Keratinocyte (primary cell): ENCODE measurements at regions not wholly inside any gene's neighbourhood (a gene's known extent, or its start where the extent isn't known, plus 50 kb on each side); places are given as distances from the start of the nearest gene placed in this dataset.

Source experiments
- DNase-seq: peaks from one replicate; pipeline ENCODE4 v3.0.0-alpha.2; 2011; ENCODE audit warnings: low read depth, missing footprints, low spot score
- FAIRE-seq: peaks from 2 replicates; lab custom pipeline; 2011; peaks lifted over from hg19 to GRCh38; lab: Jason Lieb, UNC
- H2AFZ ChIP-seq: 2 replicates; pipeline ENCODE4 v1.6.0; 2012; ENCODE audit warnings: low read length, control low read depth, inconsistent platforms; ENCODE audit not compliant: control insufficient read depth
- H3K27ac ChIP-seq: 2 replicates; pipeline ENCODE4 v1.5.1; 2011; ENCODE audit warnings: low read length; ENCODE audit not compliant: control insufficient read depth, insufficient read depth
- H3K27me3 ChIP-seq: 3 replicates; pipeline ENCODE4 v1.6.0; 2011; ENCODE audit warnings: low read length; ENCODE audit not compliant: control insufficient read depth, insufficient read depth; ENCODE audit errors: extremely low read depth
- H3K36me3 ChIP-seq, 2 experiments: 2 replicates in 1 of 2; 3 replicates in 1 of 2; pipeline ENCODE4 v1.5.1; 2011; ENCODE audit warnings: low read length in 2 of 2, mild to moderate bottlenecking in 1 of 2; ENCODE audit not compliant: control insufficient read depth in 2 of 2, insufficient read depth in 2 of 2; ENCODE audit errors: extremely low read depth in 1 of 2
- H3K4me1 ChIP-seq: 3 replicates; pipeline ENCODE4 v1.5.1; 2011; ENCODE audit warnings: low read length; ENCODE audit not compliant: control insufficient read depth, insufficient read depth; ENCODE audit errors: extremely low read depth
- H3K4me2 ChIP-seq: 3 replicates; pipeline ENCODE4 v1.6.0; 2011; ENCODE audit warnings: low read depth, low read length; ENCODE audit not compliant: control insufficient read depth, insufficient read depth; ENCODE audit errors: extremely low read depth
- H3K4me3 ChIP-seq, 3 experiments: fragments of 200-600 bp in 1 of 3; sonication (generic) in 1 of 3; 2 replicates in 2 of 3; 3 replicates in 1 of 3; pipeline ENCODE4 v1.5.1; 2011 to 2016; ENCODE audit warnings: low read length in 3 of 3, mild to moderate bottlenecking in 3 of 3, control low read depth in 2 of 3, inconsistent platforms in 1 of 3, low read depth in 1 of 3, mixed read lengths in 1 of 3, mixed run types in 1 of 3, moderate library complexity in 1 of 3; ENCODE audit not compliant: control insufficient read depth in 2 of 3, insufficient read depth in 2 of 3; ENCODE audit errors: extremely low read depth in 1 of 3
- H3K79me2 ChIP-seq: 2 replicates; pipeline ENCODE4 v1.6.0; 2012; ENCODE audit warnings: low read length; ENCODE audit not compliant: control insufficient read depth, insufficient read depth
- H3K9ac ChIP-seq: 3 replicates; pipeline ENCODE4 v1.6.0; 2011; ENCODE audit warnings: low read length; ENCODE audit not compliant: control insufficient read depth, insufficient read depth; ENCODE audit errors: extremely low read depth
- H3K9me1 ChIP-seq: 3 replicates; pipeline ENCODE4 v1.6.0; 2011; ENCODE audit warnings: low read length; ENCODE audit not compliant: control insufficient read depth, insufficient read depth; ENCODE audit errors: extremely low read depth
- H3K9me3 ChIP-seq: 2 replicates; pipeline ENCODE4 v1.5.1; 2012; ENCODE audit warnings: low read depth, low read length; ENCODE audit not compliant: control insufficient read depth
- H4K20me1 ChIP-seq: 3 replicates; pipeline ENCODE4 v1.6.0; 2011; ENCODE audit warnings: low read length; ENCODE audit not compliant: control insufficient read depth, insufficient read depth; ENCODE audit errors: extremely low read depth
- CTCF ChIP-seq, 3 experiments: IDR thresholded peaks in 1 of 3; conservative IDR thresholded peaks in 1 of 3; optimal IDR thresholded peaks in 1 of 3; 2 replicates in 2 of 3; 3 replicates in 1 of 3; pipeline versions ENCODE3 to v1.5.1; 2011; ENCODE audit warnings: low read length in 3 of 3, mild to moderate bottlenecking in 3 of 3, moderate library complexity in 2 of 3, control low read depth in 1 of 3, inconsistent platforms in 1 of 3; ENCODE audit not compliant: insufficient read depth in 2 of 3; ENCODE audit errors: extremely low read depth in 1 of 3
- EZH2 ChIP-seq: IDR thresholded peaks from one replicate; pipeline ENCODE4 v1.6.1; 2012; ENCODE audit warnings: inconsistent platforms, mild to moderate bottlenecking, low read length, moderate library complexity
- dilution Hi-C: fragments of 300-500 bp; cut with MboI; formaldehyde crosslinking; loops from one replicate; pipeline ENCODE4 v1.7.0; 2020; ENCODE audit warnings: low sequenced_read_pairs; ENCODE audit not compliant: extremely low pct_ligation_motif_present

- no peak for DNase-seq
- H3K27me3 ChIP-seq: peaks cover 18% of the 10 kb centered on the region
- no peak overlapping the region for H2AFZ ChIP-seq
- TF ChIP-seq CTCF (optimal IDR thresholded peaks at IDR 0.05 in 1 of 3, IDR thresholded peaks at IDR 0.05 in 1 of 3, conservative IDR thresholded peaks at IDR 0.05 in 1 of 3; ENCODE audit: extremely low read depth in 1 of 3, insufficient read depth in 2 of 3, low read length in 3 of 3) (no peak), EZH2 (no peak)
- no peaks in the 10 kb centered on the region for H3K4me1 ChIP-seq
- dilution Hi-C loops: no loop called here
- no peaks in the 10 kb centered on the region for H3K36me3 ChIP-seq
- no peak overlapping the region for H3K4me2 ChIP-seq
- FAIRE-seq: no peak
- H3K9ac ChIP-seq: no peak overlapping the region
- H4K20me1 ChIP-seq: no peaks in the 10 kb centered on the region
- no peaks in the 10 kb centered on the region for H3K79me2 ChIP-seq
- no peaks in the 10 kb centered on the region for H3K9me3 ChIP-seq
- H3K4me3 ChIP-seq: no peak overlapping the region
- no peaks in the 10 kb centered on the region for H3K9me1 ChIP-seq
- H3K27ac ChIP-seq: no peak overlapping the region
Measured at GRCh38 chr20:61061981-61062380, 190.1 kb upstream of the CDH4 start.

DNA sequence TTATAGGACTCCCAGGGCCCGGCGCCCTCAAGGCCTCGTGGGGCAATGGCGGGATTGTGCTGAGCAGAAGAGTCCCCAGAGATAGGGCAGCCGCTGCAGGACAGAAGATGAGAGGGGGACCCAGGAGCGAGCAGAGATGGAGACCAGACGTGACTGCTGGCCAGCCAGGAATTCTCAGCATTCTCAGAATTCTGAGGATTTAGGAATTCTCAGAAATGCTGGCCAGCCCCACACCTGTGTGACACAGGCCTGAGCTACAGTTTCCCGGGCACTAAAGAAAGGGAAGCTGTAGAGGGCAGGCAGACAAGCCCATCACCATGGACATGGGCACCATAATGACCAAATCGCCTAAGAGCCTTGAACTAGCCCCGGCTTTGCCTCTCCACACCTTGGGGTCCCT, 186.2 kb upstream of the CDH4 start:
- Histone ChIP-seq H3K9ac (no peak overlapping the region), H3K4me2 (no peak overlapping the region), H4K20me1 (no peaks in the 10 kb centered on the region), H3K9me1 (no peaks in the 10 kb centered on the region), H3K36me3 (no peaks in the 10 kb centered on the region), H3K9me3 (no peaks in the 10 kb centered on the region), H3K4me1 (no peaks in the 10 kb centered on the region), H3K79me2 (no peaks in the 10 kb centered on the region), H3K4me3 (no peak overlapping the region), H2AFZ (no peak overlapping the region), H3K27me3 (peaks cover 24% of the 10 kb centered on the region), H3K27ac (no peak overlapping the region)
- dilution Hi-C loops: no loop called here
- TF ChIP-seq EZH2: no peak
- no peak for TF ChIP-seq CTCF (optimal IDR thresholded peaks at IDR 0.05 in 1 of 3, IDR thresholded peaks at IDR 0.05 in 1 of 3, conservative IDR thresholded peaks at IDR 0.05 in 1 of 3; ENCODE audit: extremely low read depth in 1 of 3, insufficient read depth in 2 of 3, low read length in 3 of 3)
- no peak for DNase-seq
- no peak for FAIRE-seq
